CD4-positive, alpha-beta T cell (primary cell): ENCODE measurements at regions not wholly inside any gene's neighbourhood (a gene's known extent, or its start where the extent isn't known, plus 50 kb on each side); places are given as distances from the start of the nearest gene placed in this dataset.

Source experiments
- ATAC-seq: fragments of 200-7000 bp; cut with Tn5 transposase; one replicate; pipeline ENCODE4 v1.10.0; 2022; ENCODE audit warnings: mild to moderate bottlenecking; ENCODE audit not compliant: poor library complexity
- CTCF ChIA-PET: fragments of 350-600 bp; sonication (Branson Sonifier 250); formaldehyde crosslinking; loops from one replicate; lab custom pipeline; 2021; ENCODE audit warnings: antibody characterized with exemption, inconsistent platforms; lab: Charles Lee
- POLR2A ChIA-PET: fragments of 350-600 bp; sonication (Branson Sonifier 250); formaldehyde crosslinking; loops from one replicate; lab custom pipeline; 2021; ENCODE audit warnings: antibody characterized with exemption, inconsistent platforms; lab: Charles Lee
- DNase-seq, 14 experiments: peaks; one replicate each; pipeline ENCODE4 v3.0.0-alpha.2; 2013 to 2020; ENCODE audit warnings: mixed read lengths in 2 of 14
- H3K27ac ChIP-seq, 2 donors: one replicate each; pipeline versions ENCODE4 v1.5.1 to v1.7.0; 2013; ENCODE audit warnings: low read length in 2 of 2, low read depth in 1 of 2, mild to moderate bottlenecking in 1 of 2
- H3K27me3 ChIP-seq, 2 experiments: 1 replicate in 1 of 2; 2 replicates in 1 of 2; pipeline versions ENCODE4 v1.6.1 to v1.7.0; 2013; ENCODE audit warnings: low read length in 2 of 2, control low read depth in 1 of 2, mild to moderate bottlenecking in 1 of 2, moderate library complexity in 1 of 2; ENCODE audit not compliant: insufficient read depth in 2 of 2, control insufficient read depth in 1 of 2
- H3K36me3 ChIP-seq: one replicate; pipeline ENCODE4 v1.6.1; 2013; ENCODE audit warnings: low read length, control low read depth; ENCODE audit not compliant: insufficient read depth
- H3K4me1 ChIP-seq: one replicate; pipeline ENCODE4 v1.6.1; 2013; ENCODE audit warnings: low read length, control low read depth; ENCODE audit not compliant: insufficient read depth
- H3K4me3 ChIP-seq: one replicate; pipeline ENCODE4 v1.5.1; 2013; ENCODE audit warnings: mild to moderate bottlenecking, low read length, moderate library complexity
- H3K9me3 ChIP-seq, 2 experiments: 1 replicate in 1 of 2; 2 replicates in 1 of 2; pipeline versions ENCODE4 v1.6.1 to v1.7.0; 2013; ENCODE audit warnings: low read length in 2 of 2, mild to moderate bottlenecking in 2 of 2, control low read depth in 1 of 2, moderate library complexity in 1 of 2; ENCODE audit not compliant: control insufficient read depth in 1 of 2, insufficient read depth in 1 of 2
- H3K27ac Mint-ChIP-seq: one replicate; pipeline ENCODE4 v1.8.0; 2020; ENCODE audit warnings: mixed read lengths
- H3K27me3 Mint-ChIP-seq: one replicate; pipeline ENCODE4 v1.8.0; 2021; ENCODE audit warnings: mixed read lengths
- H3K36me3 Mint-ChIP-seq: one replicate; pipeline ENCODE4 v1.8.0; 2021; ENCODE audit warnings: low read depth, mixed read lengths
- H3K4me1 Mint-ChIP-seq: one replicate; pipeline ENCODE4 v1.8.0; 2021; ENCODE audit warnings: low read depth, mixed read lengths
- H3K4me3 Mint-ChIP-seq: one replicate; pipeline ENCODE4 v1.8.0; 2020; ENCODE audit warnings: mild to moderate bottlenecking, mixed read lengths
- H3K9me3 Mint-ChIP-seq: one replicate; pipeline ENCODE4 v1.8.0; 2020; ENCODE audit warnings: mixed read lengths
- intact Hi-C, 2 experiments: fragments of 100-400 bp; cut with DNase I in 1 of 2; cut with micrococcal nuclease in 1 of 2; formaldehyde crosslinking; loops; one replicate each; pipeline versions ENCODE4 v1.15.1 to v1.9.0; 2023 to 2025; cut with DNase I, micrococcal nuclease
- TF ChIP-seq, protein P1 (sequence below): fragments of 200-600 bp; IDR thresholded peaks from one replicate; pipeline ENCODE4 v1.8.0; 2022; ENCODE audit warnings: antibody characterized with exemption, mild to moderate bottlenecking

DNA sequence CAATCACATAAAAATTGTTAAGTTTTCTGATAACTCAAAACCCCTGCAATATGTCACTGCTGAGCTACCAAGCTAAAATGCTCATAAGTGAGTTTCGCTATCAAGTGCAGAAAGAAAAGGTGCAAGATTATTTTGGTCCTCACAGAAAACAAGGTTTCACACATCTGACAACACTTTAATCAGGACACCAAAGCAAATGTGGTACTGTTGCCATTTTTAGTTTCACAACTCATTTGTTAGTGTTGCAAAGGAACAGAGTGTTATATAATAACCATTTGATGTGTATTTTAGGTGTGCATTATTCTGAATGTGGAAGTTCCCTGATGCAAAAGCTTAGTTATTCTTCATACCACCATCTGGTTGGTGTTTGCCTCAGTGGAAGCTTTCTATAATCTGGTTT lies 956.2 kb downstream of the DSC3 start:
- no peaks in the 10 kb centered on the region for H3K36me3 ChIP-seq
- H3K36me3 Mint-ChIP-seq, result no peaks in the 10 kb centered on the region

DNA sequence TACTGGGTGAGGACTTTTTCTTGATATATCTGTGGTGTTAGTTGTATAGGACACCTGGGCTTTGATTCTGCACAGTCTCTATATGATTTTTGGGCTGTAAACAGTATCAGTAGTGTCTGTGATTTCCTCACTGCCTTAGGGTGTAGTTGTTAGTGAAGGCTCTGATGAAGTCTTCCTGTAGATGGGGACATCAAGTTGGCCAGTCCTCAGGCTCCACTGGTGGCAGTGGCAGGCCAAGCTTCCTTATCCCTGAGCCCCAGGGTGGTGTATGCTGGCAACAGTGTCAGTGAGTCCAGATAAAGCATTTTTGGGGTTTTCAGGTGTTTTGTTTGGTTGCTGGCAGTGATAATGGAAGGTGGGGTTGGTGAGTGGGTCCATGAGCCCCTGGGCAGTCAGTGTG lies 961.4 kb downstream of the DSC3 start:
- Mint-ChIP-seq H3K36me3 (no peaks in the 10 kb centered on the region), H3K9me3 (peaks cover 18% of the 10 kb centered on the region), H3K4me3 (no peak overlapping the region), H3K4me1 (no peaks in the 10 kb centered on the region), H3K27ac (no peak overlapping the region), H3K27me3 (no peaks in the 10 kb centered on the region)
- TF ChIP-seq, protein P1, sequence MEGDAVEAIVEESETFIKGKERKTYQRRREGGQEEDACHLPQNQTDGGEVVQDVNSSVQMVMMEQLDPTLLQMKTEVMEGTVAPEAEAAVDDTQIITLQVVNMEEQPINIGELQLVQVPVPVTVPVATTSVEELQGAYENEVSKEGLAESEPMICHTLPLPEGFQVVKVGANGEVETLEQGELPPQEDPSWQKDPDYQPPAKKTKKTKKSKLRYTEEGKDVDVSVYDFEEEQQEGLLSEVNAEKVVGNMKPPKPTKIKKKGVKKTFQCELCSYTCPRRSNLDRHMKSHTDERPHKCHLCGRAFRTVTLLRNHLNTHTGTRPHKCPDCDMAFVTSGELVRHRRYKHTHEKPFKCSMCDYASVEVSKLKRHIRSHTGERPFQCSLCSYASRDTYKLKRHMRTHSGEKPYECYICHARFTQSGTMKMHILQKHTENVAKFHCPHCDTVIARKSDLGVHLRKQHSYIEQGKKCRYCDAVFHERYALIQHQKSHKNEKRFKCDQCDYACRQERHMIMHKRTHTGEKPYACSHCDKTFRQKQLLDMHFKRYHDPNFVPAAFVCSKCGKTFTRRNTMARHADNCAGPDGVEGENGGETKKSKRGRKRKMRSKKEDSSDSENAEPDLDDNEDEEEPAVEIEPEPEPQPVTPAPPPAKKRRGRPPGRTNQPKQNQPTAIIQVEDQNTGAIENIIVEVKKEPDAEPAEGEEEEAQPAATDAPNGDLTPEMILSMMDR, result no peak
- Histone ChIP-seq H3K27ac (no peak overlapping the region), H3K4me1 (no peaks in the 10 kb centered on the region), H3K4me3 (no peak overlapping the region), H3K36me3 (no peaks in the 10 kb centered on the region), H3K9me3 (peaks cover 0 to 12% of the 10 kb centered on the region in 2 experiments), H3K27me3 (no peaks in the 10 kb centered on the region)
- ChIA-PET POLR2A (no interaction called here), CTCF (no interaction called here)
- no peak for DNase-seq
- intact Hi-C loops, result no loop called here
- no peak for ATAC-seq

More for the DNA sequence above, 956.2 kb downstream of the DSC3 start:
- no peak overlapping the region for H3K27ac ChIP-seq
- peaks cover 12% of the 10 kb centered on the region for H3K9me3 Mint-ChIP-seq
- no peaks in the 10 kb centered on the region for H3K4me1 Mint-ChIP-seq
- no peak for ATAC-seq
- no peak for DNase-seq
- H3K9me3 ChIP-seq, result peaks cover 4 to 12% of the 10 kb centered on the region in 2 experiments
- H3K27me3 Mint-ChIP-seq, result no peaks in the 10 kb centered on the region
- no peak overlapping the region for H3K4me3 ChIP-seq
- H3K27ac Mint-ChIP-seq, result no peak overlapping the region
- TF ChIP-seq, protein P1, result no peak
- H3K4me1 ChIP-seq, result no peaks in the 10 kb centered on the region
- no peak overlapping the region for H3K4me3 Mint-ChIP-seq
- POLR2A ChIA-PET, result no interaction called here
- intact Hi-C loops, result no loop called here
- CTCF ChIA-PET, result no interaction called here
- H3K27me3 ChIP-seq, result no peaks in the 10 kb centered on the region

DNA sequence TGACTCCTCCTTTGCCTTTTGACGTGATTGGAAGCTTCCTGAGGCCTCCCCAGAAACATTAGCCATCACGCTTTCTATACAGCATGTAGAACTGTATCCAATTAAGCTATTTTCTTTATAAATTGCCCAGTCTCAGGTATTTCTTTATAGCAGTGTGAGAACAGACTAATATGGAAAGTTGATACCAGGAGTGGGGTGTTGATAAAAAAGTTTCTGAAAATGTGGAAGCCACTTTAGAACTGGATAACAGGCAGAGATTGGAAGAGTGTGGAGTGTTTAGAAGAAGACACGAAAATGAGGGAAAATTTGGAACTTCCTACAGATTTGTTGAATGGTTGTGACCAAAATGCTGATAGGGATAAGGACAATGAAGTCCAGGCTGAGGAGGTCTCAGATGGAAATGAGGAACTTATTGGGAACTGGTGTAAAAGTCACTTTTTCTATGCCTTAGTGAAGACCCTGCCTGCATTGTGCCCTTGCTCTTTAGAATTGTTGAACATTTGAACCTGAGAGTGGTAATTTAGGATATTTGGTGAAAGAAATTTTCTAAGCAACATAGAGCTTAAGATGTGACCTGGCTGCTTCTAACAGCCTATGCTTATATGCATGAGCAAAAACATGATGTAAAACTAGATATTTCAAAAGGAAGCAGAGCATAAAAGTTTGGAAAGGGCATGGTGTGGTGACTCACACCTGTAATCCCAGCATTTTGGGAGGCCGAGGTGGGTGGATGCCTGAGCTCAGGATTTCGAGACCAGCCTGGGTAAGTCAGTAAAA lies 969.7 kb downstream of the DSC3 start:
- no peaks in the 10 kb centered on the region for H3K4me1 ChIP-seq
- ATAC-seq (no peak), DNase-seq (no peak)
- H3K9me3 ChIP-seq, result peaks cover 16 to 21% of the 10 kb centered on the region in 2 experiments
- CTCF ChIA-PET, result no interaction called here
- H3K27ac Mint-ChIP-seq, result no peak overlapping the region
- TF ChIP-seq, protein P1, result no peak
- intact Hi-C loops, result loop anchor here in 1 of 2 experiments (10.0 kb wide), 1 partner anchor 52 kb away; no protein-coding TSS in a partner anchor
- no peaks in the 10 kb centered on the region for H3K36me3 Mint-ChIP-seq
- no peaks in the 10 kb centered on the region for H3K27me3 Mint-ChIP-seq
- POLR2A ChIA-PET, result no interaction called here
- no peak overlapping the region for H3K4me3 Mint-ChIP-seq
- H3K9me3 Mint-ChIP-seq, result peaks cover 11% of the 10 kb centered on the region
- H3K4me1 Mint-ChIP-seq, result no peaks in the 10 kb centered on the region
- no peaks in the 10 kb centered on the region for H3K36me3 ChIP-seq
- H3K27ac ChIP-seq, result no peak overlapping the region
- no peak overlapping the region for H3K4me3 ChIP-seq
- H3K27me3 ChIP-seq, result no peaks in the 10 kb centered on the region
